Lung (tissue), 11 donors: ENCODE measurements at regions not wholly inside any gene's neighbourhood (a gene's known extent, or its start where the extent isn't known, plus 50 kb on each side); places are given as distances from the start of the nearest gene placed in this dataset.

Experiments
- ATAC-seq: fragments of 200-7000 bp; cut with Tn5 transposase; one replicate; pipeline ENCODE4 v1.9.1; 2020; ENCODE audit warnings: moderate number of reproducible peaks; ENCODE audit not compliant: insufficient read depth, low FRiP score
- DNase-seq, 3 donors: peaks; one replicate each; pipeline ENCODE4 v3.0.0-alpha.2; 2013 to 2017
- H3K27ac ChIP-seq, 2 donors: one replicate each; pipeline ENCODE4 v1.5.1; 2013; ENCODE audit warnings: mild to moderate bottlenecking in 2 of 2, moderate library complexity in 2 of 2, control low read depth in 1 of 2, inconsistent platforms in 1 of 2, low read depth in 1 of 2, low read length in 1 of 2
- H3K27me3 ChIP-seq, 3 donors: one replicate each; pipeline ENCODE4 v1.5.1; 2013; ENCODE audit warnings: low read length in 2 of 3; ENCODE audit not compliant: control insufficient read depth in 3 of 3, insufficient read depth in 3 of 3
- H3K36me3 ChIP-seq, 4 donors: one replicate each; pipeline ENCODE4 v1.5.1; 2013; ENCODE audit warnings: low read length in 4 of 4, mild to moderate bottlenecking in 1 of 4, moderate library complexity in 1 of 4; ENCODE audit not compliant: control insufficient read depth in 4 of 4, insufficient read depth in 4 of 4
- H3K4me1 ChIP-seq, 5 donors: one replicate each; pipeline ENCODE4 v1.5.1; 2013; ENCODE audit warnings: low read length in 5 of 5, mild to moderate bottlenecking in 2 of 5, moderate library complexity in 1 of 5; ENCODE audit not compliant: control insufficient read depth in 5 of 5, insufficient read depth in 5 of 5
- H3K4me3 ChIP-seq: one replicate; pipeline ENCODE4 v1.5.1; 2013; ENCODE audit warnings: mild to moderate bottlenecking, control low read depth, moderate library complexity
- H3K9ac ChIP-seq, 2 donors: one replicate each; pipeline ENCODE4 v1.5.1; 2013; ENCODE audit warnings: low read length in 2 of 2, control low read depth in 1 of 2; ENCODE audit not compliant: insufficient read depth in 1 of 2
- H3K9me3 ChIP-seq, 4 donors: one replicate each; pipeline ENCODE4 v1.5.1; 2013; ENCODE audit warnings: low read length in 3 of 4, mild to moderate bottlenecking in 1 of 4, moderate library complexity in 1 of 4; ENCODE audit not compliant: control insufficient read depth in 4 of 4, insufficient read depth in 3 of 4
- WGBS, 2 donors: extraction: QIAGEN DNeasy Blood & Tissue Kit; methylation state at CpG; one replicate each; pipeline ENCODE4 v1.1.7; 2013; 5-methylcytosine and 5-hydroxymethylcytosine counted together
- TF ChIP-seq, protein P1 (sequence below): IDR thresholded peaks from 2 replicates; pipeline ENCODE4 v1.5.1; 2012; ENCODE audit warnings: mild to moderate bottlenecking; ENCODE audit errors: control extremely low read depth, extremely low read depth
- donor health status: control.
- donor health status: control.
- donor health status: Bipolar disorder and iron deficiency.
- donor health status: healthy.
- donor health status: DM: yes; HTN: yes; CAD: no.

DNA sequence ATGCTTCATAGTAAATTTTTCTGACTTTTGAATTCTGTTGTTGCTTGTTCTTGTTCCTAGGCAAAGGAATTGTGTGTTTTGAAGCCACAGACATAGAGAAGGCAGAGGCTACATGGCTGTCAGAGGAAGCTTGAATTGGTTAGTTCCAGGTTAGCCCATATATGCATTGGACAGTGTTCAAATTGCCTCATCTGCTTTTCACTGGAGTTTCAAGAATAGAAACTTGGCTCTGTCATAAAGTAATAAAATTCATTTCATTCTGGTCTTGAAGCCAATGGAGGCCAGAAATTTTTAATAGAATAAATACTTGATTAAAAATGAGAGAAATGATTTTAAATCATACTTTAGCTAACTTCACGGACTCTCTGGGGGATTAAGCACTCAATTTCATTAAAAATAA is 178.0 kb downstream of the YIPF5 start:
- H3K27ac ChIP-seq: no peak overlapping the region
- H3K9ac ChIP-seq: no peak overlapping the region
- no peaks in the 10 kb centered on the region for H3K9me3 ChIP-seq
- no peaks in the 10 kb centered on the region for H3K27me3 ChIP-seq
- DNase-seq (no peak), ATAC-seq (no peak)
- WGBS, 2 donors: 85 to 90% methylated on average over 1 of the region's 1 CpG
- TF ChIP-seq, protein P1, sequence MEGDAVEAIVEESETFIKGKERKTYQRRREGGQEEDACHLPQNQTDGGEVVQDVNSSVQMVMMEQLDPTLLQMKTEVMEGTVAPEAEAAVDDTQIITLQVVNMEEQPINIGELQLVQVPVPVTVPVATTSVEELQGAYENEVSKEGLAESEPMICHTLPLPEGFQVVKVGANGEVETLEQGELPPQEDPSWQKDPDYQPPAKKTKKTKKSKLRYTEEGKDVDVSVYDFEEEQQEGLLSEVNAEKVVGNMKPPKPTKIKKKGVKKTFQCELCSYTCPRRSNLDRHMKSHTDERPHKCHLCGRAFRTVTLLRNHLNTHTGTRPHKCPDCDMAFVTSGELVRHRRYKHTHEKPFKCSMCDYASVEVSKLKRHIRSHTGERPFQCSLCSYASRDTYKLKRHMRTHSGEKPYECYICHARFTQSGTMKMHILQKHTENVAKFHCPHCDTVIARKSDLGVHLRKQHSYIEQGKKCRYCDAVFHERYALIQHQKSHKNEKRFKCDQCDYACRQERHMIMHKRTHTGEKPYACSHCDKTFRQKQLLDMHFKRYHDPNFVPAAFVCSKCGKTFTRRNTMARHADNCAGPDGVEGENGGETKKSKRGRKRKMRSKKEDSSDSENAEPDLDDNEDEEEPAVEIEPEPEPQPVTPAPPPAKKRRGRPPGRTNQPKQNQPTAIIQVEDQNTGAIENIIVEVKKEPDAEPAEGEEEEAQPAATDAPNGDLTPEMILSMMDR: no peak
- H3K4me3 ChIP-seq: no peak overlapping the region
- peaks cover 0 to 3% (median 0%) of the 10 kb centered on the region in 5 donors for H3K4me1 ChIP-seq
- no peaks in the 10 kb centered on the region for H3K36me3 ChIP-seq

DNA sequence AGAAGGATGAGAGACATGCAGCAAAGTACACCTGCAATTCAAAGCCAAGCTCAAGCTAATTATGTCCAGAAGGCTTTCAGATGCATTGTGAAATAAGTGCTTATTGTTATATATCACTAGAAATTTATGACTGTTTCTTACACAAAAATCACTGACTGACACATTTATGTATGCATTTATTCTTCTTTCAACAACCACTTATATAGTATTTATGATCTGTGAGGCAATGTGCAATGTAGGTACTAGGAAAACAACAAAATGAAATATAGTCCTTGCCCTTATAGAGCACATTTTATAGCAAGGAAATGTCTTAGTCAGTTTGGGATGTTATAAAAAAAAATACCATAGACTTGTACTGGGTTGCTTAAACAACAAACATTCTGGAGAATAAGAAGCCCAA is 167.6 kb downstream of the YIPF5 start:
- Histone ChIP-seq H3K36me3 (no peaks in the 10 kb centered on the region), H3K9ac (no peak overlapping the region), H3K4me3 (no peak overlapping the region), H3K9me3 (no peaks in the 10 kb centered on the region), H3K27ac (no peak overlapping the region), H3K27me3 (no peaks in the 10 kb centered on the region), H3K4me1 (no peaks in the 10 kb centered on the region)
- TF ChIP-seq, protein P1: no peak
- DNase-seq (no peak), ATAC-seq (no peak)

GRCh38 chr5:144003636-144004035 is 166.8 kb downstream of the YIPF5 start:
- WGBS, 2 donors: 73 to 86% methylated on average over 3 of the region's 3 CpGs
- TF ChIP-seq, protein P1: no peak
- no peaks in the 10 kb centered on the region for H3K9me3 ChIP-seq
- no peaks in the 10 kb centered on the region for H3K4me1 ChIP-seq
- no peaks in the 10 kb centered on the region for H3K36me3 ChIP-seq
- no peak overlapping the region for H3K9ac ChIP-seq
- H3K27ac ChIP-seq: no peak overlapping the region
- DNase-seq (no peak), ATAC-seq (no peak)
- H3K27me3 ChIP-seq: no peaks in the 10 kb centered on the region
- no peak overlapping the region for H3K4me3 ChIP-seq

GRCh38 chr5:144004146-144004545 is 166.3 kb downstream of the YIPF5 start:
- H3K4me1 ChIP-seq: no peaks in the 10 kb centered on the region
- no peak overlapping the region for H3K27ac ChIP-seq
- H3K36me3 ChIP-seq: no peaks in the 10 kb centered on the region
- ATAC-seq (no peak), DNase-seq (no peak)
- H3K27me3 ChIP-seq: no peaks in the 10 kb centered on the region
- no peak overlapping the region for H3K9ac ChIP-seq
- TF ChIP-seq, protein P1: no peak
- H3K9me3 ChIP-seq: no peaks in the 10 kb centered on the region
- H3K4me3 ChIP-seq: no peak overlapping the region
- WGBS, 2 donors: 30 to 37% methylated on average over 1 of the region's 1 CpG
